ENCODE measurements at regions not wholly inside any gene's neighbourhood (a gene's known extent, or its start where the extent isn't known, plus 50 kb on each side); places are given as distances from the start of the nearest gene placed in this dataset.
A peak's percentile ranks its signal among the peaks of the same experiment; 100 is the strongest.
"Not testable (repeated sequence)": the region's sequence is repeated elsewhere in the genome, so short reads cannot be mapped to it uniquely, and the experiment has no call there.

GRCh38 chr6:58047865-58048264 is 730.4 kb downstream of the PRIM2 start:
- H3K4me3 ChIP-seq; H3K36me3 ChIP-seq; intact Hi-C loops (cut with DNase I); DNase-seq; H3K9me3 ChIP-seq; H3K27me3 ChIP-seq; H3K4me1 ChIP-seq: not testable (repeated sequence)
- WGBS, 4 donors, result 36 to 58% (median 39%) methylated on average over 2 of the region's 2 CpGs
- H3K27ac ChIP-seq, result peak overlapping the region in 1 of 12 donors; percentile 9
- TF ChIP-seq, protein P1, sequence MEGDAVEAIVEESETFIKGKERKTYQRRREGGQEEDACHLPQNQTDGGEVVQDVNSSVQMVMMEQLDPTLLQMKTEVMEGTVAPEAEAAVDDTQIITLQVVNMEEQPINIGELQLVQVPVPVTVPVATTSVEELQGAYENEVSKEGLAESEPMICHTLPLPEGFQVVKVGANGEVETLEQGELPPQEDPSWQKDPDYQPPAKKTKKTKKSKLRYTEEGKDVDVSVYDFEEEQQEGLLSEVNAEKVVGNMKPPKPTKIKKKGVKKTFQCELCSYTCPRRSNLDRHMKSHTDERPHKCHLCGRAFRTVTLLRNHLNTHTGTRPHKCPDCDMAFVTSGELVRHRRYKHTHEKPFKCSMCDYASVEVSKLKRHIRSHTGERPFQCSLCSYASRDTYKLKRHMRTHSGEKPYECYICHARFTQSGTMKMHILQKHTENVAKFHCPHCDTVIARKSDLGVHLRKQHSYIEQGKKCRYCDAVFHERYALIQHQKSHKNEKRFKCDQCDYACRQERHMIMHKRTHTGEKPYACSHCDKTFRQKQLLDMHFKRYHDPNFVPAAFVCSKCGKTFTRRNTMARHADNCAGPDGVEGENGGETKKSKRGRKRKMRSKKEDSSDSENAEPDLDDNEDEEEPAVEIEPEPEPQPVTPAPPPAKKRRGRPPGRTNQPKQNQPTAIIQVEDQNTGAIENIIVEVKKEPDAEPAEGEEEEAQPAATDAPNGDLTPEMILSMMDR (IDR thresholded peaks at IDR 0.05), result peak in 3 of 12 donors; percentile 14 to 21 (median 18)
- ATAC-seq, result peak in 2 of 4 donors; percentile 30 to 55

DNA sequence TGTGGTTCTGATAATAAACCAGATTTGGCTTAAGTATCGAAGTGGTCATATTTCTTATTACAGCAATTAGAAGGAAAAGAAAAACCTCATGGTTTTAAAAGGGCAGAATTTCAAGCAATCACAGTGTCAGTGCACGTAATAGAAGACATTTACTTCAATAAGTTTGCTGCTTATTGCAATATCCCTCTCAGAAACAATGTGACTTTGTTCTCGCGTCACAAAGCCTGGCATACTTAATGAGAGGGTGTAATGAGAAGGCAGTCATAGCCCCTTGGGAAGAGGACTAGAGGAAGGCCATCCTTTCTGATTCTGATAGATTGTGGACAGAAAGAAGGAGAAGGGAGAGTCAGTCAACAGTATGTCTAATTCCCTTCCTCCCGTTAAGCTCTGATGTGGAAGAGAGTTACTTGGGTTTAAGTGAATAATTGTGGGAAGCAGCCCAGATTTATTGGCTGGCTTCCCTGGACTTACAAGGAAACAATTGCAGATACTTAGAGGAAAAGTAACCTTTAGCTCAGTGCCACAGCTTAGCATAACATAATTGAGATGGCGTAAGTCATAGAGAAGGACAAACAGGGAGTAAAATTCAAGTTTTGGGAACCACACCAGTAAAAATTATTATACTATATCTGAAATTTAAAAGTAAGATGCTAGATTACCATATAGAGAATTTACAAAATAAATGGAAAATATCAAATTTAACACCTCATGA is 738.2 kb downstream of the PRIM2 start:
- 58 to 78% (median 71%) methylated on average over 5 to 6 of the region's 6 CpGs for WGBS, 4 donors
- ATAC-seq, result peak in 3 of 4 donors; percentile 24 to 37 (median 28)

GRCh38 chr6:58059701-58060100 is 742.3 kb downstream of the PRIM2 start:
- H3K36me3 ChIP-seq; H3K9me3 ChIP-seq; H3K27me3 ChIP-seq; H3K4me3 ChIP-seq; intact Hi-C loops (cut with DNase I); H3K4me1 ChIP-seq: not testable (repeated sequence)
- ATAC-seq, result peak in 3 of 4 donors; percentile 84 to 93 (median 85)
- WGBS, 4 donors, result 25 to 46% (median 34%) methylated on average over 1 of the region's 1 CpG
- H3K27ac ChIP-seq, result peak overlapping the region in 2 of 12 donors; percentile 50 to 60
- peak in 1 of 5 donors; percentile 30 for DNase-seq

More for the DNA sequence above, 738.2 kb downstream of the PRIM2 start:
- DNase-seq; H3K4me1 ChIP-seq; intact Hi-C loops (cut with DNase I); H3K27me3 ChIP-seq; H3K4me3 ChIP-seq; H3K36me3 ChIP-seq; H3K27ac ChIP-seq; H3K9me3 ChIP-seq: not testable (repeated sequence)

DNA sequence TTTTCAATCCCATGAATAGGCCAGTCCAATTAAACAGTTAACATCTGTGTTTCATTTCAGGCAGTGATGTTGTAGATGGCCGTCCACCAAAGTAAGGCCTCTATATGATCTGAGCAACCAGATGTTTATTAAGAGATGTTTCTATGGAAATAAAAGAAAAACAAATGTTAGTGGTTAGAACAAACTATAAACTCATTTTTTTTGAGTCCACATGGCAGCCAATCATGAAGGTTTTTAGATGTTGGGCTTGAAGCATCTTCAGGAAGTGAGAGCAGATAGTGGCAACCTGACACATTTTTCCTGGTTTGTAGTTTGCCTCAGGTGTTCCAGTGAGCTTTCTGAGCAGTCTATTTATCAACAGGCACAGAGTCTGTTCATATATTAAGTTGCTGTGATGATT is 746.1 kb downstream of the PRIM2 start:
- ATAC-seq; H3K4me1 ChIP-seq; intact Hi-C loops (cut with DNase I); H3K27me3 ChIP-seq; H3K4me3 ChIP-seq; H3K9me3 ChIP-seq; H3K36me3 ChIP-seq; DNase-seq; H3K27ac ChIP-seq: not testable (repeated sequence)
- 62 to 69% (median 68%) methylated on average over 1 of the region's 1 CpG for WGBS, 4 donors

GRCh38 chr6:58067867-58068548 is 750.6 kb downstream of the PRIM2 start:
- not testable (repeated sequence) for H3K36me3 ChIP-seq, ATAC-seq
- WGBS, 4 donors, result 13 to 32% (median 21%) methylated on average over 1 of the region's 1 CpG

GRCh38 chr6:58073263-58073662 is 755.8 kb downstream of the PRIM2 start:
- ATAC-seq (no peak), DNase-seq (no peak)
- intact Hi-C loops (cut with DNase I), result no loop called here
- Histone ChIP-seq H3K9me3 (no peaks in the 10 kb centered on the region), H3K4me1 (no peaks in the 10 kb centered on the region), H3K36me3 (no peaks in the 10 kb centered on the region), H3K27ac (no peak overlapping the region), H3K27me3 (no peaks in the 10 kb centered on the region), H3K4me3 (no peak overlapping the region)
- 90 to 91% (median 90%) methylated on average over 23 of the region's 23 CpGs for WGBS, 4 donors
- TF ChIP-seq, protein P1 (IDR thresholded peaks at IDR 0.05), result no peak
- TF ChIP-seq POLR2A (IDR thresholded peaks at IDR 0.05), result no peak

More at GRCh38 chr6:58067867-58068548, 750.6 kb downstream of the PRIM2 start:
- H3K27me3 ChIP-seq; H3K9me3 ChIP-seq; intact Hi-C loops (cut with DNase I); H3K4me3 ChIP-seq; H3K4me1 ChIP-seq; DNase-seq; H3K27ac ChIP-seq: not testable (repeated sequence)

DNA sequence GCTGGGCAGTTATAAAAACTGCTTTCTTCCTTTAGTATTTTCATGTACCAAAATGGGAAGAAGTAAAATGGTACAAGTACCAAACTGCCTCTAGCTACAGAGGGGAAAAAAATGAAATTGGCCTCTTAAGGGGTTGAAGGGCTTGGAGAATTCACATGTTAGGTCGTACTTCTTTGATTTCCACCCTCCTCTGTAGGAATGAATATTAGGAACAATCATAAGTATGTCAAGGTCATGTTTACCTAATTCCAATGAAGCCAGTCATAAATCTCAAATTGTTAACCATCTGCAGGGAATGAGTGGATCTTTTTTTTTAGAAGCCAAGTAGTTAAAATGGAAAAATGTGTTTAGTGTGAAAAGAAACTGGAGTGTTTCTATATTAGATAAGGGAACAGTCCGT is 772.6 kb downstream of the PRIM2 start:
- H3K4me3 ChIP-seq; ATAC-seq; intact Hi-C loops (cut with DNase I); H3K27ac ChIP-seq; H3K27me3 ChIP-seq; H3K9me3 ChIP-seq; H3K4me1 ChIP-seq; H3K36me3 ChIP-seq; DNase-seq: not testable (repeated sequence)
- 31 to 71% (median 59%) methylated on average over 2 of the region's 2 CpGs for WGBS, 4 donors

DNA sequence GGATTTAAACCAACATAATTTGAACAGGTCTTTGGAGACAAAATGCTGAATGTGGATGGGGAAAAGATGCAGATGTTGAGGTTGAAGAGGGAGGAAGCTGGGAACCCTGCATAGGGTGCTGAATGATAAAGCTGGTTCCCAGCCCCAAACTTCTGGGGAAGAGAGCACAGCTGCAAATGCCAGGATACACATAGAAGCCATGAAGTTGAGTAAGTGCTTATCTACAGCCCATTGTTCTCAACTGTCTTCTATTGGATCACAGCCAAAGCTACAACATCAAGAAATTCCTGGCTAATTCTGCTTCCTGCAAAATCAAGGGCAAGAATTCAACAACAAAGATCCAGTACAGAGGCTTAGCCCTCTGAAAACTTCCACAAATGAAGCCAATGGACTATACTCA is 779.8 kb downstream of the PRIM2 start:
- ATAC-seq; H3K36me3 ChIP-seq; H3K27ac ChIP-seq; H3K27me3 ChIP-seq; H3K4me1 ChIP-seq; DNase-seq; H3K9me3 ChIP-seq; intact Hi-C loops (cut with DNase I); H3K4me3 ChIP-seq: not testable (repeated sequence)

All from heart left ventricle (tissue), 16 donors.